ENCODE measurements at regions not wholly inside any gene's neighbourhood (a gene's known extent, or its start where the extent isn't known, plus 50 kb on each side); places are given as distances from the start of the nearest gene placed in this dataset.

DNA sequence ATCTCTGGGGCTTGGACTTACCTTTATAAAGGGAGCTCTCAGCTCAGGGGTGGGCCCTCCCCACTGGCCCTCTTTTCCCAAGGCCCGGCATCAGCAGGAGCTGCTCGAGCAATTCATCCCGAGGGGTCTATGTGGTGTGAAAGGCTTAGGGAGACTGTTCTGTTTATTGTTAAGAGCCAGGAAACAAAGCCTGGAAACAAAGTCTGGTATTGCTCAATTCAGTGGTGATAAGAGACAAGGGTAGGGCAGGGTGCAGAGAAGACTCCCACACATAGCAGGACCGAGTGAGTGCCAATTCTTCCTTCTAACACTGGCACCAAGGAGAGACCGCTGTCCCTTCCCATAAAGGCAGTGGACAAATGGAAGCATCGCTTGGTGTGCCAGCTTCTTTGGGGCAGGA lies 750.7 kb downstream of the KCNJ18 start:
- Histone ChIP-seq H3K9ac (replicated peaks; ENCODE audit: extremely low read depth, insufficient read depth, low read length) (no peak overlapping the region), H4K20me1 (replicated peaks; ENCODE audit: control insufficient read depth, extremely low read depth, insufficient read depth, low read length) (no peaks in the 10 kb centered on the region), H2AFZ (ENCODE audit: low read depth, low read length) (no peak overlapping the region), H3K9me1 (replicated peaks; ENCODE audit: control insufficient read depth, extremely low read depth, insufficient read depth, low read length) (no peaks in the 10 kb centered on the region), H3K4me3 (replicated peaks in 1 of 3; ENCODE audit: insufficient read depth in 1 of 3, low read depth in 1 of 3, low read length in 3 of 3) (no peak overlapping the region), H3K4me1 (ENCODE audit: control insufficient read depth, extremely low read depth, insufficient read depth, low read length) (no peaks in the 10 kb centered on the region), H3K27me3 (ENCODE audit: control insufficient read depth in 2 of 2, insufficient read depth in 2 of 2, low read length in 2 of 2) (no peaks in the 10 kb centered on the region), H3K9me3 (replicated peaks; ENCODE audit: control insufficient read depth, insufficient read depth, low read length) (peaks cover 2% of the 10 kb centered on the region), H3K4me2 (ENCODE audit: insufficient read depth, low read length) (no peak overlapping the region), H3K79me2 (ENCODE audit: control insufficient read depth, insufficient read depth, low read length) (no peaks in the 10 kb centered on the region), H3K36me3 (ENCODE audit: control insufficient read depth in 2 of 2, extremely low read depth in 1 of 2, insufficient read depth in 2 of 2, low read length in 2 of 2) (no peaks in the 10 kb centered on the region), H3K27ac (ENCODE audit: insufficient read depth, low read depth, low read length) (no peak overlapping the region)
- no peak for TF ChIP-seq JUN (IDR thresholded peaks at IDR 0.05; ENCODE audit: borderline replicate concordance, insufficient read depth, insufficient read length, low read depth)
- no peak for TF ChIP-seq EZH2 (IDR thresholded peaks at IDR 0.05; ENCODE audit: borderline replicate concordance, low read depth, low read length, severe bottlenecking)
- TF ChIP-seq POLR2A (IDR thresholded peaks at IDR 0.05; ENCODE audit: low read depth, low read length): no peak
- no peak for TF ChIP-seq GATA2 (IDR thresholded peaks at IDR 0.05; ENCODE audit: insufficient read depth, insufficient read length, low read depth, low read length)
- no peak for TF ChIP-seq MYC (IDR thresholded peaks at IDR 0.05; ENCODE audit: low read depth, low read length)
- TF ChIP-seq POLR2AphosphoS5 (IDR thresholded peaks at IDR 0.05; ENCODE audit: insufficient read depth, low read depth, low read length): no peak
- TF ChIP-seq FOS (IDR thresholded peaks at IDR 0.05; ENCODE audit: borderline replicate concordance, insufficient read depth, low read length): no peak
- TF ChIP-seq CTCF (IDR thresholded peaks at IDR 0.05; ENCODE audit: extremely low read depth in 1 of 2, insufficient read depth in 1 of 2, low read depth in 1 of 2, low read length in 2 of 2): no peak
- TF ChIP-seq MAX (IDR thresholded peaks at IDR 0.05; ENCODE audit: insufficient read depth, insufficient read length): no peak
- ChIA-PET POLR2A (no interaction called here), CTCF (no interaction called here)
- no TSS peak for BruUV-seq (replicated peaks)
- DNase-seq (ENCODE audit: low read depth, low spot score): no peak
- no peak for FAIRE-seq
- intact Hi-C loops (cut with micrococcal nuclease): no loop called here
- dilution Hi-C loops (cut with MboI; ENCODE audit: extremely low pct_ligation_motif_present, low sequenced_read_pairs): no loop called here
